ENCODE measurements at regions not wholly inside any gene's neighbourhood (a gene's known extent, or its start where the extent isn't known, plus 50 kb on each side); places are given as distances from the start of the nearest gene placed in this dataset.

DNA sequence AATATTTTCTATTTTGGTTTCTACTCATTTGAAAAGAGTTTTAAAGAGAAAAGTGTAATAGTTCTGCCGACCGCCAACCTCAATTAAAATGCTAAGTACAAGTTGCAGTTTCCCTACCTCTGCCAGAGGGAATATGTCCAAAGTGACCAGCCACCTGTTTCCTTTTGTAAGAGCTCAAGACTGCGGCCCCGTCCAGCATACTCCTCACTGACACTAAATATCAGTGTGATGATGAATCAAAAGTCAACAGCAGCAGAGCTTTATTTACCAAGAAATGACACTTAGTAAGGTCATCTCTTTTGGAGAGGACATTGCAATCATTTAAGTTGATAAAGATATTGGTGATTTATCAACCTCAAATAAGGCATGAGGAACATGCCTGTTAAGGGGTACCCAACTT, 57.4 kb upstream of the NRIP1 start:
- no peak for TF ChIP-seq POLR2AphosphoS5 (IDR thresholded peaks at IDR 0.05; ENCODE audit: borderline replicate concordance, low read depth, low read length)
- no peak for TF ChIP-seq EZH2 (IDR thresholded peaks at IDR 0.05)
- no peak for TF ChIP-seq FOXP2 (optimal IDR thresholded peaks at IDR 0.05; ENCODE audit: control extremely low read depth, extremely low read length, insufficient read depth)

Measured in SK-N-MC (cell line).